ENCODE measurements at regions not wholly inside any gene's neighbourhood (a gene's known extent, or its start where the extent isn't known, plus 50 kb on each side); places are given as distances from the start of the nearest gene placed in this dataset.

GRCh38 chr7:8938044-8938805 is 504.8 kb downstream of the NXPH1 start:
- Histone ChIP-seq H2AFZ (ENCODE audit: low read depth, low read length) (no peak overlapping the region), H3K9me3 (ENCODE audit: insufficient read depth, low read length) (no peaks in the 10 kb centered on the region), H3K27me3 (ENCODE audit: low read depth, low read length) (no peaks in the 10 kb centered on the region), H3K4me3 (ENCODE audit: low read length) (no peak overlapping the region), H3K4me1 (ENCODE audit: low read length) (no peaks in the 10 kb centered on the region), H4K20me1 (ENCODE audit: insufficient read depth, low read length) (no peaks in the 10 kb centered on the region), H3K27ac (ENCODE audit: low read length) (no peak overlapping the region), H3K36me3 (replicated peaks; ENCODE audit: low read depth, low read length) (no peaks in the 10 kb centered on the region), H3K9ac (ENCODE audit: low read length) (no peak overlapping the region), H3K4me2 (ENCODE audit: low read length) (no peak overlapping the region), H3K79me2 (ENCODE audit: low read length) (no peaks in the 10 kb centered on the region)
- TF ChIP-seq EZH2phosphoT487 (IDR thresholded peaks at IDR 0.05; ENCODE audit: low read depth): no peak
- TF ChIP-seq CTCF (IDR thresholded peaks at IDR 0.05; ENCODE audit: low read depth, low read length): no peak

GRCh38 chr7:8939446-8939845 is 506.0 kb downstream of the NXPH1 start:
- TF ChIP-seq CTCF (IDR thresholded peaks at IDR 0.05; ENCODE audit: low read depth, low read length) (no peak), EZH2phosphoT487 (IDR thresholded peaks at IDR 0.05; ENCODE audit: low read depth) (no peak)
- Histone ChIP-seq H3K4me3 (ENCODE audit: low read length) (no peak overlapping the region), H3K79me2 (ENCODE audit: low read length) (no peaks in the 10 kb centered on the region), H3K27me3 (ENCODE audit: low read depth, low read length) (no peaks in the 10 kb centered on the region), H2AFZ (ENCODE audit: low read depth, low read length) (no peak overlapping the region), H3K4me1 (ENCODE audit: low read length) (no peaks in the 10 kb centered on the region), H3K27ac (ENCODE audit: low read length) (no peak overlapping the region), H3K9me3 (ENCODE audit: insufficient read depth, low read length) (no peaks in the 10 kb centered on the region), H3K4me2 (ENCODE audit: low read length) (no peak overlapping the region), H4K20me1 (ENCODE audit: insufficient read depth, low read length) (no peaks in the 10 kb centered on the region), H3K36me3 (replicated peaks; ENCODE audit: low read depth, low read length) (no peaks in the 10 kb centered on the region), H3K9ac (ENCODE audit: low read length) (no peak overlapping the region)

- Histone ChIP-seq H3K27ac (ENCODE audit: low read length) (no peak overlapping the region), H3K79me2 (ENCODE audit: low read length) (no peaks in the 10 kb centered on the region), H3K27me3 (ENCODE audit: low read depth, low read length) (no peaks in the 10 kb centered on the region), H3K4me3 (ENCODE audit: low read length) (no peak overlapping the region), H3K9ac (ENCODE audit: low read length) (no peak overlapping the region), H4K20me1 (ENCODE audit: insufficient read depth, low read length) (no peaks in the 10 kb centered on the region), H3K36me3 (replicated peaks; ENCODE audit: low read depth, low read length) (no peaks in the 10 kb centered on the region), H2AFZ (ENCODE audit: low read depth, low read length) (no peak overlapping the region), H3K4me1 (ENCODE audit: low read length) (no peaks in the 10 kb centered on the region), H3K9me3 (ENCODE audit: insufficient read depth, low read length) (no peaks in the 10 kb centered on the region), H3K4me2 (ENCODE audit: low read length) (no peak overlapping the region)
- TF ChIP-seq CTCF (IDR thresholded peaks at IDR 0.05; ENCODE audit: low read depth, low read length) (no peak), EZH2phosphoT487 (IDR thresholded peaks at IDR 0.05; ENCODE audit: low read depth) (no peak)
These were observed 530.3 kb downstream of the NXPH1 start for GRCh38 chr7:8963722-8964121.

GRCh38 chr7:8965177-8965576 is 531.8 kb downstream of the NXPH1 start:
- TF ChIP-seq CTCF (IDR thresholded peaks at IDR 0.05; ENCODE audit: low read depth, low read length) (no peak), EZH2phosphoT487 (IDR thresholded peaks at IDR 0.05; ENCODE audit: low read depth) (no peak)
- Histone ChIP-seq H3K9ac (ENCODE audit: low read length) (no peak overlapping the region), H3K4me2 (ENCODE audit: low read length) (no peak overlapping the region), H2AFZ (ENCODE audit: low read depth, low read length) (no peak overlapping the region), H3K4me1 (ENCODE audit: low read length) (no peaks in the 10 kb centered on the region), H3K9me3 (ENCODE audit: insufficient read depth, low read length) (no peaks in the 10 kb centered on the region), H3K27me3 (ENCODE audit: low read depth, low read length) (no peaks in the 10 kb centered on the region), H3K79me2 (ENCODE audit: low read length) (no peaks in the 10 kb centered on the region), H3K36me3 (replicated peaks; ENCODE audit: low read depth, low read length) (no peaks in the 10 kb centered on the region), H4K20me1 (ENCODE audit: insufficient read depth, low read length) (no peaks in the 10 kb centered on the region), H3K4me3 (ENCODE audit: low read length) (no peak overlapping the region), H3K27ac (ENCODE audit: low read length) (no peak overlapping the region)

All from OCI-LY3 (cell line).